ENCODE measurements at regions not wholly inside any gene's neighbourhood (a gene's known extent, or its start where the extent isn't known, plus 50 kb on each side); places are given as distances from the start of the nearest gene placed in this dataset.

DNA sequence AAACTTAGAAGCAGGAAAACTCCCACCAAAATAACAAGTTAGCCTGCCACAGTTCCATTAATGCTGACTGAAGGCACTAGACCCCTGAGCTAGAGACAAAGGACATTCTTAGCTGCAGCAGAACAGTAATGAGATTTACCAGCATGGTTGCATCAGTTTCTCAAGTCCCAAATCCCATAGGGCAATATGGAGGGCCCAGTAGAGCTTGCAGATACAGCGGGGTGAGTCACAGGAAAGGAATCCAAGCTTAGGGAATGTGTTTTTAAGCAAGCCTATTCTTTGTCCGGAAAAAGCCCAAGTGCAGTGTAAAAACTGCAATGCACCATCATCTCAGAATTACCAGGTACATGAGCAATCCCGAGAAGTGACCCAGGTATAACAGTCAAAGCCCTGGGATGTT lies 51.3 kb upstream of the EXOC1L start:
- TF ChIP-seq, protein P1, sequence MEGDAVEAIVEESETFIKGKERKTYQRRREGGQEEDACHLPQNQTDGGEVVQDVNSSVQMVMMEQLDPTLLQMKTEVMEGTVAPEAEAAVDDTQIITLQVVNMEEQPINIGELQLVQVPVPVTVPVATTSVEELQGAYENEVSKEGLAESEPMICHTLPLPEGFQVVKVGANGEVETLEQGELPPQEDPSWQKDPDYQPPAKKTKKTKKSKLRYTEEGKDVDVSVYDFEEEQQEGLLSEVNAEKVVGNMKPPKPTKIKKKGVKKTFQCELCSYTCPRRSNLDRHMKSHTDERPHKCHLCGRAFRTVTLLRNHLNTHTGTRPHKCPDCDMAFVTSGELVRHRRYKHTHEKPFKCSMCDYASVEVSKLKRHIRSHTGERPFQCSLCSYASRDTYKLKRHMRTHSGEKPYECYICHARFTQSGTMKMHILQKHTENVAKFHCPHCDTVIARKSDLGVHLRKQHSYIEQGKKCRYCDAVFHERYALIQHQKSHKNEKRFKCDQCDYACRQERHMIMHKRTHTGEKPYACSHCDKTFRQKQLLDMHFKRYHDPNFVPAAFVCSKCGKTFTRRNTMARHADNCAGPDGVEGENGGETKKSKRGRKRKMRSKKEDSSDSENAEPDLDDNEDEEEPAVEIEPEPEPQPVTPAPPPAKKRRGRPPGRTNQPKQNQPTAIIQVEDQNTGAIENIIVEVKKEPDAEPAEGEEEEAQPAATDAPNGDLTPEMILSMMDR (conservative IDR thresholded peaks at IDR 0.05 in 1 of 2, IDR thresholded peaks at IDR 0.05 in 1 of 2; ENCODE audit: low read depth in 1 of 2, low read length in 2 of 2): no peak
- TF ChIP-seq EZH2 (IDR thresholded peaks at IDR 0.05; ENCODE audit: low read length, missing control alignments): no peak
